Stimulated activated CD8-positive, alpha-beta memory T cell treated with anti-CD3 and anti-CD28 coated beads, Interleukin-7, amount 100 ng/mL, for 24 hours (primary cell): ENCODE measurements at regions not wholly inside any gene's neighbourhood (a gene's known extent, or its start where the extent isn't known, plus 50 kb on each side); places are given as distances from the start of the nearest gene placed in this dataset.

ENCODE experiments used
- DNase-seq: peaks from one replicate; pipeline ENCODE4 v3.0.0-alpha.2; 2020; ENCODE audit warnings: low read depth

DNA sequence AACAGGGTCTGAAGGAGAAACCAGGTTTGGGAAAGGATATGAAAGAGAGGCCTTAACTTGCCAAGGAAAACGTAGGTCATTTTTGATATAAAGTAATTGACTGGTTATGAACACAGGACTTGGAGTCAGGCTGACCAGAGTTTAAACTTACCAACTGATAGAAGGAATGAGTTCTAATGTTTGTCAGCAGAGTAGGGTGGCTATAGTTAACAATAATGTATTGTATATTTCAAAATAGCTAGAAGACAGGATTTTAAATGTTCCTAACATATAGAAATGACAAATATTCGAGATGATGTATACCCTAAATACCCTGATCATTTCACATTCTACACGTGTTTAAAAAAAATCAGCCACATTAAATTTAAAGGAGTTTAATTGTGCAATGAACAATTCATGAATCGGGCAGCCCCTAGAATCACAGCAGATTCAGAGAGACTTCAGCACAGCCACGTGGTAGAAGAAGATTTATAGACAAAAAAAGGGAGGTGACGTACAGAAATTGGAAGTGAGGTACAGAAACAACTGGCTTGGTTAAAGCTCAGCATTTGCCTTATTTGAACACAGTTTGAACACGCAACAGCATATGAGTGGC lies 52.5 kb upstream of the PLEKHG7 start:
- DNase-seq, result no peak

DNA sequence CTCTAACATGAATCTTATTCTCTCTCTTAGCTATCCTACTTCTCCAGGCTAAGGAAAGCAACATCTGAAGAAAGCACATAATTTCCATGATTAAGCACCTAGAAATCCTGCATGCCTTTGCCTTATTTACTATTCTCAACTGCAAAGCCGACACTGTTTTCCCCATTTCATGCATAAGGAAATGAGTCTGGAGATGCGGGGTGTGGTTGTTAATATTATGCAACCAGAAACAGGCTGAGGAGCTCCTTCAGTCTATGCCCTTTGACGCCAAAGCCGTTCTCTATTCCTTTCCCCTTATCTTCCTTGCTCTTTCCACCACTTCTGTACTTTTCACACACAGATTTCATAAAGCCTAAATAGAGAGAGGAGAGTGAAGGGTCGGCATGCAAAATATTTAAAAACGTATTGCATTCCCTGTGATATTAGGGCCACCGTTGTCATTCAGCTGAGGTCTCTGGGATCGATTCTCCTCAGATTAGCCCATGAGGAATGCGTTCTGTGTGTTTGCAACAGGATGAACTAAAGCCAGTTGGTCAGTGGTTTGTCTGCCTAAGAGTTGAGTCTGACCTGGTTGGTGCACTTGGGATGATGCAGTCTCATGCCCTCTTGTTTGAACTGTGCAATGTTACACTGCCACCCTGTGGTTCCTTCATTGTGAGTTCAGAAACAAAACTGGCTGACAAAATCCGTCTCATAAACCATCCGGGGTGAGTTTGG lies 53.1 kb upstream of the PLEKHG7 start:
- DNase-seq, result no peak

DNA sequence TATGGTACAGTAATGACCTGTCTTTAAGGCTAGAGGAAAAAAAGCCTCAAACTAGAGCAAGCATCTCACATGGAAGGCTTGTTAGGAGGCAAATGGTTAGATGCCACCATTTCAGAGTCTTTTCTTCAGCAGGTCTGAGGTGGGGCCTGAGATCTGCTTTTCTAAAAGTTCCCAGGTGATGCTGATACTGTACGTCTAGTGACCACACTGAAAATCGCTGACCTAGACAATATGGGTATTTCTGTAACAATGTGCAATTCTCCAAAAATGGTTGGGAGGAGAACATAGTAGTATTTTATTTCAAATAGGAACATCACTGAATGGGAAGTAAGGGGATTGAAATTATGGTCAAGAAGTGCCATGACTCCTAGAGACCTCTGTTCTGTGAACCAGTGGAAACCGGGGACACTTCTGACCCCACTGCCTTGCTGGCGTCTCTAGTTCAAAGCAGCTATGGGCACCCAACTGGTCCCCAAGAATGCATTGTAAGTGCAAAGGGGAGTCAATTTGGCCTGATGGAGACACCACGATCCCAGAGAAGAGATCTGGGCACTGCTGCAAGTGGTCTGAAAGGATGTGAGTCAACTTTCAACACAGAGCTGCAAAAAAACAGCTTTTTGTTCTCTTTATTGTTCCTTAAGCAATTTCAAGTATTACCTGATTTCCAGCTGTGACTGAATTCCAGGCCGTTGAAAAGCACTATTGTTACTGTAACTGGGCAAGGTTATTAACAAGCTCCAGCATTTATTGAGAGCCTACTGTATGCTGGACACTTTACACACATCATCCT lies 54.4 kb upstream of the PLEKHG7 start:
- DNase-seq, result no peak

DNA sequence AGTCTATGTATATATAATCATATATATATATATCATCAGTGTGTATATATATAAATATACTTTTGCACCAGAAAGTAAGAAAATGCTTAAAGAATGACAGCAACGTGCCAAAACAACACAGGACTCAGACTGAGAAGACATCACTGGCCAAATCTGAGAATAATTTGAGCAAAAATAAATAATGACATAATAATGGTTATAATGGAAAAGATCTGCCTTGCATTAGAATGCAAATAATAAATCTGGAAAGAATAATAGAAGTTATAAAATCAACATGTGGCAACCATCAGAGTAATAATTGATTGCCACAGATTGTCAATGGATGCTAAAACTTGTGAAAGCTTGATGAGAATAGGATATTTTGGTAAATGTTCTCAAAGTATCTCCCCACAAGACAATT lies 61.5 kb upstream of the PLEKHG7 start:
- no peak for DNase-seq

DNA sequence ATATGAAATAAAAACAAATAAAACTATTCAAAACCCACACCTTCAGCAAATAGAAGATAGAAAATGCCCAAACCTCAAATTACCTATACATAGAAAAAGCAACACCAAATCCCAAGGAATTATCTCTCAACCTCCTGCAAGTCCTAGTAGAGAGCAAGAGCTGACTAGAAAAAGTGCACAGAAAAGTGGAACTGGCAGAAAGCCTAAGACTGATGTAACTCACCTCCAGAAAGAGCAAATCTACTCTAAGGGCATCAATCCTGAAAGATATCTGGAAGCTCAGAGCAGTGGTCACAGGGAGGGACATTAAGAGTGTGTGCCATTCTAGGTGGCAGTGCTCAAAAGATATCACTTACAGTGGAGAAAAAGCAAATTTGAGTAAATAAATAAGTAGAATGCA lies 62.1 kb upstream of the PLEKHG7 start:
- DNase-seq, result no peak

DNA sequence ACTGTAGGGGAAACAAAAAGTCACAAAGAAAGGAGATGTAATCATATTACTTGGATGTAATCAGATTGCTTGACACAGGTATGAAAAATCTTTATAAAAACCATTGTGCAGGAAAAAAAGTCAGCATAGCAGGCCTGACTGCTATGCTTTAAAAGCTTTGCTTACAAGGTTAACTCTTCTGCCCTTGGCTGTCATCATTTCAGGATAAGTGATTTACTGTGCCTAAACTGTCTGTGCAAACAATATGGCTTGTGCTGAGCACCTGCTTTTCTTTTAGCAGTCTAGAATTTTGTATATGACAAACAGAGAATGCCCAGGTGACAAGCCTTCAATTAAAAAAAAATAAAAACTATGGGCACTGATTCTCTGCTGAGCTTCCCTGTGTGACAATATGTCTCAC lies 63.8 kb upstream of the PLEKHG7 start:
- DNase-seq, result no peak

DNA sequence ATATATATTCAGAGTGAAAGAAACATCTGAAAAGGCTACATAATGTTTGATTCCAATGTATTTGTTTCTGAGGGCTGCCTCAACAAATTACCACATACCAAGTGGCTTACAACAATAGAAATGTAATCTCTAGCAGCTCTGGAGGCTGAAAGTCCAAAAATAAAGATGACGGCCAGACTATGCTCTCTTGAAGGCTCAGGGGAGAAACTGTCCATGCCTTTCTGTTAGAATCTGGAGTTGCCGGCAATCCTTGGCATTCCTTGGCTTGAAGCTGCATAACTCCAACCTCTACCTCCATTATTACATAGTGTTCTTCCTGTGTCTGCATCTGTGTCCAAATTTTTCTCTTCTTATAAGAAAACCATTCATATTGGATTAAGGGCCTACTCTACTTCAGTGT lies 68.1 kb upstream of the PLEKHG7 start:
- DNase-seq, result no peak

DNA sequence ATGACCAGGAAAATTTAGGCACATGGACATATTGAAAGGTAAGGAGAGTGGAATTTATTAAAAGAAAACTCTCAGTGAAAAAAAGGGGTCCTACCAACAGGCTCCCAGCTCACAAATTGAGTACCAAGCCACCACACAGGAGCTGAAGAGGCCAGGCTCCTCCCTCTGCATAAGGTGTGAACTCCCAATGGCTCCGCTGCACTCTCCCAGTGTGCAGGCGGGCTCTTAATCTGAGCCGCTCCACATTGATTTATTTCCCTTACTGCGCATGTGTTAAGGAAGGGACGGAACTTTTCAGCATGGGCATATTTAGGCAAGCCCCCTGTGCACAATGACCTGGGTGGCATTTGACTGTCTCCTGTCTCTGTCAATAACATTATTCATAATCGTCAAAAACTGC lies 68.6 kb upstream of the PLEKHG7 start:
- no peak for DNase-seq

DNA sequence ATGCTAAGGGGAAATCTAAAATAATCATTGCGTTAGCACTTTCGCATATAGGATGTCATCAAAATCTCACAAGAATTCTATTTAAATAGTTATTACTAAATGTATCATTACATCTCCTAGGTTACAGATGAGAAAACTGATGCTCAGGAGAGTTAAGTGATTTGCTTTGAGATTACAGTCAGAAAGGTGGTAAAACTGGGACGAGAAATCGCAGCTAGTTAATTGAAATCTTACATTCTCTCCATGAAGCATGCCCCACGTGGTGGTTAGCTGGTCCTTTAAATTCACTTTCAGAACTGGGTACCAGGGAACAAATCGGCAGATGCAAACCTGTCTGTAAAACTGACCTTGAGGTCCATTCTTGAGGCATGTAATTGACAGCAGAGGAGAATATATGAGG lies 71.8 kb upstream of the PLEKHG7 start:
- no peak for DNase-seq

DNA sequence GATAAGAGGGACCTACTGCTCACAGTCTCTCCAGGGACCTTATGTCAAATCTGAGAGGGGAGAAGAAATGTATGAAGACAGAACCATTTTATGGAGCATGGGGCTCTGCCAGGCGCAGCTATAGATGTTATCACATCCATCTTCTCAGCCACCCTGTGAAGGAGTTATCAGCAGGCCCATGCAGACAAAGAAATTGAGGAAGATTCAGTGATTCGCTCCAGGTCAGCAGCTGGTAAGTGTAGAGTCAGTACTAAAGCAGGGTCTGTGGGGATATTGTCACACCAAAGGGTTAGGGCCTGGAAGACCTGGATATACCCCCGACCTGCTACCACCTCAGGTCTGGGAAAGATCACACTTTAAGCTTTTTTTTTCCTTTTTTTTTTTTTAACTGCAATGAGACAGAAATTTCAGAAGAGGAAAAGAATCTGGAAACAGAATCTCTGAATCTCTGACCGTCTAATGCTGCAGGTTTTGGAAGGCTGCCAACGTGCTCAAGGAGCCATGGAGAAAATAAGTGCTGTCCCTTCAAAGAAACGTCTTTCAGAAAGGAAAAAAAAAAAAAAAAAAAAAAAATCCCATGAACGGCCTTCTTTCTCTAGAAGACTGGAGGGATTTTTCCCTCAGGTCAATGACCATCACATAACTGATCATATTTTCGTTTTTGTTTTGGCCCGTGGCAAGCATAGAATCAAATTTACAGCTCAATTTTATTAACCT lies 73.3 kb upstream of the PLEKHG7 start:
- DNase-seq, result no peak

DNA sequence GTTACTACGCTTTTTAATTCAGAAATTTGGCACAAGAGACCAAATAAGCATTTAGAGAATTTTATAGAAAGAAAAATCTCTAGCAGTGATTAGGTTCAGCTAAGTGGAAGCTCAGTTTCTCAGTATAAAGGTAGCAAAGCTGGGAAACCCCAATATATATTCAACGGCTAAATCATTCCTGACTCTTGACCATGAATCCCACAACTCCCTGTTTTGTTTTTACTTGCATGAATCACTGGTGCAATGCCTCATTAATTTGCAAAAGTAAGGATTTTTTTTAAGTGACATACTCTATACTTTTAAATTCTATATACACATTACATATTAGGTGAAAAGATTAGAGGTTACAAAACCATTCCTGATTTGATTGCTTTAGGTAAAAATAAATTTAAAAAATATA lies 74.3 kb upstream of the PLEKHG7 start:
- DNase-seq, result no peak

DNA sequence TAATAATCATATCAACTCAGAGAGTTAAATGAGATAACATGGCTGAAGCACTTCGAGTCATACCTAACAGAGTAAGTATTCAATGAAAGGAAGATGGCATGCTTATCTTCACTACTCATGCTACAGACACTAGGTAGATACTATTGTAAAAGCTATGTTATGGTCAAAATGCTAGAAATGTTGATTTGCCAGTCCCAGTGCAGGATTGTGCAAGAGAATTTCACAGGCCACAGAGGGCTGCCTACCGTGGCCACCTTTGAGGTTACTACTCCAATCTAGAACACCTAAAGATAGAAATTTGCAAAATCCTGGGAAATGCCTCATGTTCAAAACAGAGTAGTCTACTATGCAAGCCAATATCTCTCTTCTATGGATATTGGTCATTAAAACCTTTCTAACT lies 75.3 kb upstream of the PLEKHG7 start:
- DNase-seq, result no peak

DNA sequence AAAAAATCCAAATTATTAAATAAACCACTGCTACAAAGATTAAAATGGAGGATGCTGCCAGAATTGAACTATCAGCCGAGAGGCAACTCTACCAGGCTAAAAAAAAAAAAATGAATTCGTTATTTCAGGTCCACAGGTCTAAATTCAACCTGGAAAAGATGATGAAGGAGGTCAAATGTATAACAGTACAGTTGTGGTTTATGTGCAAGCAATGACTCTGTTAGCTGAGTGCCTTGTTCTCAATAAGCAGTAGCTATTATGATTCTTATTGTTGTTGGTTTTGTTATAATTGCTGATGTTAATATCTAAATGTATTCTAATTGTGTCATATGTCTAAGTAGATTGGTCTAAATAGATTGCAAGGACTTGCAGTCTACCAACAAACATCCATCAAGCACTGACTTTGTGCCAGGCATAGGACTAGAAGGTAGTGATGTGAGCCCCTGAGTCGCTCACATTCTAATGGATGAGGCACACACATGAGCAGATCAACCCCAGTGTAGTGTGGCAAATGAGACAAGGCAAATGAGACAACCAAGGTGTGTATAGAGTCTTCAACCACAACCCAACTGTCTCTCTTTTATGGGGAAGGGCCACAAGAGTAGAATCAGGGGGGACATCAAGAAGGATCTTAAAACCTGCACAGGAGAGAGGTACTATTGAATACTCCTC lies 77.0 kb upstream of the PLEKHG7 start:
- no peak for DNase-seq

DNA sequence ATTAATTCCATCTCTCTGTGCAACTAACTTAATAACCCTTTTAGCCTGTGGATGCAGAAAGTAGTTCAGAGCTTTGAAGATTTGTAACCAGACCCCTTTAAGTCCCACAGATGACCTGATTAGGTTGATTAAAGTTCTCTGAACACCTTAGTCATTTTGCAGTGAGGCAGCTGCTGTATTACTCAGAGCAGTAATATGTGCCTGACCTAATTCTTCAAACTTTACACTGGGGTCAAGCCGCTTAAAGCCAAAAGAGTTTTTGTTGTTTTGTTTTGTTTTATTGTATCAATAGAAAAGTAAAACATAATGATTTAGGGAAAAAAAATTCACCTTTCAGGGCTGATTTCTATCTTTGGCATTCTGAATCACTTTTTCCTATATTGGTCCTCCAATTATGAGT lies 78.6 kb upstream of the PLEKHG7 start:
- DNase-seq, result no peak

DNA sequence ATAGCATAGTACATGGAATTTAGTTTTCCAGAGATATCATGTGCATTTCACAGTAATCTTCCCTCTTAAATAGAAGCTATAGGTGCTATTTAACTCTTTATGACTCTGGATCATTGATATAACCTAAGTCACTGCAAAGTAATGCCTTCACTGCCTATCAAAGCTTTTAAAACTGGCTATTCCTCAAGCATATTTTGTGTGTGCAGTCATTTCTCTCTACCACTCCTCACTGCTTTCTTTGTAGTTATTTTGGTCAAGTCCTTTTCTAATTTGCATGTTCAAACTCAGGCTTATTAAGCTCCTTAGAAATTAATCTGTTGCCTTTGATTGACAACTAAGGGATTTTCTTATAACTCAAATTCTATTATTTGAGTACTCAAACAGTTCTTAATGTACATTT lies 79.4 kb upstream of the PLEKHG7 start:
- DNase-seq, result no peak

DNA sequence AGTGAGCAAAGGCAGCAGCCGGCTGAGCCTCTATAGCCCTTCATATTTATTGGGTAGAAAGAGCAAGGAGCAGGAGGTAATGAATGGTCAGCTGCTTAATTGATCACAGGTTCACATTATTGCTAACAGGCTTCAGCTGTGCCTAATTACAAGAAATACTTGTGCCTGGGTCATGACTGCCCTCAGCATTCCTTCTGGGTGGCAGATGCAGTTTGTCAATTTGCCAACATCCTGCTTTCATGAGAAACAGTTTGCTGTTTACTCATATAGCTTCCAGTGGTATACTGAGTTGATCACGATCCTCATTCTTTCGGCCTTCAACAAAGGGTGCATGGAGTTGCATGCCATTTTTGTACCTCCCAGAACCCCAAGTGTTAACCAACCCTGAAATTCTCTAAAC lies 81.0 kb upstream of the PLEKHG7 start:
- no peak for DNase-seq

DNA sequence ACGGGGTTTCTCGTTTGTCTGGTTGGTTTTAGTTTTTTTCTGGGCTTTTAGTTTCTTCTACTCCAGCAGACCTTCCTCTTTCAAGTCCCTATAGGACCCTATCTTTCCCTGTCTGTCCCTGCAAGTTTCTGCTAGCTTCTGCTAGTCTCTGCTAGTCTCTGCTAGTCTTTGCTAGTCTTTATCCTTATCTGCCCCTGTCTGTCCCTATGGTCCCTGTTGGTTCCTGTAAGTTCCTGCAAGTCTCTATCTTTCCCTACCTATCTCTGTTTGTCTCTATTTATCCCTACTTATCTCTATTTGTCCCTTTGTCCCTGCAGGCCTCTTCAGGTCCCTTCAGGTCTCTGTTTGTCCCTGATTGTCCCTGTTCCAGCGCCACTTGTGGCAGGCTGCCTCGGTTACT lies 81.5 kb upstream of the PLEKHG7 start:
- no peak for DNase-seq

DNA sequence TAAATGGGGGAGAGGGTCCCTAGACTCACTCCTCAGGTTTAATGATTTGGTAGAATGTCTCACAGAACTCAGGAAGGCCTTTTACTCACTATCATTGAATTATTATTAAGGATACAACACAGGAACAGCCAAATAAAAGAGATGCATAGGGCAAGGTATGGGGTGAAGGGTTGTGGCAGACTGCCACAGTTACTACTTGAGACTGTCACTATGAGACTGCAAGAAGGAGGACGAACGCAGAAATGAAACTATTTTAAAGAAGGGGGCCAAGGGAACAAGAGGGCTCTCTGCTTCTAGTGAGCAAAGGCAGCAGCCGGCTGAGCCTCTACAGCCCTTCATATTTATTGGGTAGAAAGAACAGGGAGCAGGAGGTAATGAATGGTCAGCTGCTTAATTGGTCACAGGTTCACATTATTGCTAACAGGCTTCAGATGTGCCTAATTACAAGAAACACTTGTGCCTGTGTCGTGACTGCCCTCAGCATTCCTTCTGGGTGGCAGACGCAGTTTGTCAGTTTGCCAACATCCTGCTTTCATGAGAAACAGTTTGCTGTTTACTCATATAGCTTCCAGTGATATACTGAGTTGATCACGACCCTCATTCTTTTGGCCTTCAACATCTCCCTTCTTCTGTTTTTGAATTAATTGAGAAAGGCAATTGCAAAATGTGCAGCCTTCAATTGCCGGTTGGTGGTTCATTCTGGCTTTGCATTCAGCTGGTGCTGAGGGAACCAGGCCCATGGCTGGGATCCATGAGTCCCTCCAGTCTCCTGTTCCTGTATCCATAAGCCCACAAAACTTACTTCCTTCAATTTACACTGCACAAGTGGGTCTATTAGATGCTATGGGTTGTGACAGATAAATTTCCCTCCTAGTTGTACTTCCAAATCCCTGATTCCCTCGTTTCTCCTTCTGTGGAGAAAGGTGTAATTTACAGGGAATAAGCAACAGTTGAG lies 82.8 kb upstream of the PLEKHG7 start:
- DNase-seq, result no peak

DNA sequence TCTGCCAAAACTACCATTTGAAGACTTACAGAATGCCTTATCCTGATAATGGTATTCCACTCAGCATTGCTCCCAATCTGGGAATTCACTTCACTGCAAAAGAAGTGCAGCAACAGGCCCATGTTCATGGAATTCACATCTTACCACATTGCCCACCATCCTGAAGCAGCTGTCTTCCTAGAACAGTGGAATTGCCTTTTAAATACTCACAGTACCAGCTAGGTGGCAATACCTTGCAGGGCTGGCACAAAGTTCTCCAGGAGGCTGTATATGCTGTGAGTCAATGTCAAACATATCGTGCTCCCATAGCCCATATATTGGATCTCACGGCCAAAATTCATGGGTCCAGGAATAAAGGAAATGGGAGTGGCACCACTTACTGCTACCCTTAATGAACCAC lies 83.8 kb upstream of the PLEKHG7 start:
- DNase-seq, result no peak

DNA sequence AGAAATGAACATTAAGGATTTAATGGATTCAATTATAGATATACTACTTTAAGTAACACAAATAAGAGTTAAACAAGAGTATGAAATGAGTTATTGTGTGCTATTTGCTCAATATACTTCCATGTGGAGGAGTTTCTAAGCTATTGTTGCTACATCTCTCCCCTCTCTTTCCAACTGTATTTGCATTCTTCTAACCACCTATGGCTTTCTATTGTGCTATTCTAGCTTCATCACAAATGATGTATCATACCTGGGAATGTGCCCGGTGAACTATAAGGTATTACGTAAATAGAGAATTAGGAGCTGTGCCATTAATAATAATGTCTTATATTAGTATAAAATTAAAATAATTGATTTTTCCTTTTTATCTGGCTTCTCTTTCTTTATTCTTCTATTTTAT lies 87.1 kb upstream of the PLEKHG7 start:
- no peak for DNase-seq

DNA sequence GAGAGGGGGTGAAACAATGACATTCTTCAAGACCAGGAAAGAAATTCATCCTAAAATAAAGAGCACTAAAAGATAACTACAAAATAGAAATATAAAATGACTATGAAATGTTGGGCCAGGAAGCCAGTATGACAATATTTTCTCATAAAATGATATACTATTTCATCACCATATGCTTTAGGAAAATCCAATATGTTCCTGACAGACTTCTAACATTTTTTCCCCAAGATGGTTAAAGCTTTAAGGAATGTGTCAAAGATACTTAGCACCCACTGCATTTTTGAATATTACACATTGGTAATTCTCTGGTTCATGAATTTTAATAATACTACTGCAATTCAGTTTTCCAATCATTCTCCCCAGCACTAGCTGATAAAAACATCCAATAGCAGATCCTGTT lies 87.7 kb upstream of the PLEKHG7 start:
- DNase-seq, result no peak
